ENCODE measurements at regions not wholly inside any gene's neighbourhood (a gene's known extent, or its start where the extent isn't known, plus 50 kb on each side); places are given as distances from the start of the nearest gene placed in this dataset.

- DNase-seq (ENCODE audit: low read depth, low spot score) (no peak), FAIRE-seq (no peak)
- TF ChIP-seq, protein P1, sequence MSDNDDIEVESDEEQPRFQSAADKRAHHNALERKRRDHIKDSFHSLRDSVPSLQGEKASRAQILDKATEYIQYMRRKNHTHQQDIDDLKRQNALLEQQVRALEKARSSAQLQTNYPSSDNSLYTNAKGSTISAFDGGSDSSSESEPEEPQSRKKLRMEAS (IDR thresholded peaks at IDR 0.05; ENCODE audit: insufficient read depth, insufficient read length) = no peak
- no peak for TF ChIP-seq FOS (IDR thresholded peaks at IDR 0.05; ENCODE audit: borderline replicate concordance, insufficient read depth, low read length)
- TF ChIP-seq MYC (IDR thresholded peaks at IDR 0.05; ENCODE audit: low read depth, low read length) = no peak
- TF ChIP-seq POLR2AphosphoS5 (IDR thresholded peaks at IDR 0.05; ENCODE audit: insufficient read depth, low read depth, low read length) = no peak
- no peak for TF ChIP-seq EZH2 (IDR thresholded peaks at IDR 0.05; ENCODE audit: borderline replicate concordance, low read depth, low read length, severe bottlenecking)
- no peak for TF ChIP-seq JUN (IDR thresholded peaks at IDR 0.05; ENCODE audit: borderline replicate concordance, insufficient read depth, insufficient read length, low read depth)
- TF ChIP-seq GATA2 (IDR thresholded peaks at IDR 0.05; ENCODE audit: insufficient read depth, insufficient read length, low read depth, low read length) = no peak
- TF ChIP-seq POLR2A (IDR thresholded peaks at IDR 0.05; ENCODE audit: low read depth, low read length) = no peak
- TF ChIP-seq CTCF (IDR thresholded peaks at IDR 0.05; ENCODE audit: extremely low read depth in 1 of 2, insufficient read depth in 1 of 2, low read depth in 1 of 2, low read length in 2 of 2) = no peak
- BruUV-seq (replicated peaks) = no TSS peak
- intact Hi-C loops (cut with micrococcal nuclease) = no loop called here
- dilution Hi-C loops (cut with MboI; ENCODE audit: extremely low pct_ligation_motif_present, low sequenced_read_pairs) = no loop called here
- CTCF ChIA-PET = no interaction called here
- Histone ChIP-seq H3K79me2 (ENCODE audit: control insufficient read depth, insufficient read depth, low read length) (no peaks in the 10 kb centered on the region), H3K9ac (replicated peaks; ENCODE audit: extremely low read depth, insufficient read depth, low read length) (no peak overlapping the region), H3K27ac (ENCODE audit: insufficient read depth, low read depth, low read length) (no peak overlapping the region), H3K36me3 (ENCODE audit: control insufficient read depth in 2 of 2, extremely low read depth in 1 of 2, insufficient read depth in 2 of 2, low read length in 2 of 2) (no peaks in the 10 kb centered on the region), H3K4me2 (ENCODE audit: insufficient read depth, low read length) (no peak overlapping the region), H2AFZ (ENCODE audit: low read depth, low read length) (no peak overlapping the region), H3K4me1 (ENCODE audit: control insufficient read depth, extremely low read depth, insufficient read depth, low read length) (no peaks in the 10 kb centered on the region), H4K20me1 (replicated peaks; ENCODE audit: control insufficient read depth, extremely low read depth, insufficient read depth, low read length) (no peaks in the 10 kb centered on the region), H3K4me3 (replicated peaks in 1 of 3; ENCODE audit: insufficient read depth in 1 of 3, low read depth in 1 of 3, low read length in 3 of 3) (no peak overlapping the region), H3K27me3 (ENCODE audit: control insufficient read depth in 2 of 2, insufficient read depth in 2 of 2, low read length in 2 of 2) (no peaks in the 10 kb centered on the region), H3K9me3 (replicated peaks; ENCODE audit: control insufficient read depth, insufficient read depth, low read length) (peaks cover 2% of the 10 kb centered on the region), H3K9me1 (replicated peaks; ENCODE audit: control insufficient read depth, extremely low read depth, insufficient read depth, low read length) (no peaks in the 10 kb centered on the region)
- POLR2A ChIA-PET = no interaction called here
These were observed 998.9 kb upstream of the CDH6 start for GRCh38 chr5:30194595-30194994.

Data from endothelial cell of umbilical vein (primary cell).